DND-41 (cell line): ENCODE measurements at regions not wholly inside any gene's neighbourhood (a gene's known extent, or its start where the extent isn't known, plus 50 kb on each side); places are given as distances from the start of the nearest gene placed in this dataset.
"Not testable (repeated sequence)": the region's sequence is repeated elsewhere in the genome, so short reads cannot be mapped to it uniquely, and the experiment has no call there.

ENCODE experiments used
- ATAC-seq: fragments of 200-7000 bp; cut with Tn5 transposase; 3 replicates; pipeline ENCODE4 v1.9.1; 2021; ENCODE audit warnings: low read depth; ENCODE audit not compliant: insufficient read depth
- DNase-seq: peaks from one replicate; pipeline ENCODE4 v3.0.0-alpha.2; 2020
- H2AFZ ChIP-seq: 2 replicates; pipeline ENCODE4 v1.6.0; 2012; ENCODE audit warnings: low read depth, low read length
- H3K27ac ChIP-seq: 2 replicates; pipeline ENCODE4 v1.5.1; 2012; ENCODE audit warnings: low read length, inconsistent platforms
- H3K27me3 ChIP-seq: fragments of 200-600 bp; sonication (generic); 2 replicates; pipeline ENCODE4 v1.6.0; 2012; ENCODE audit warnings: low read length, mild to moderate bottlenecking, inconsistent platforms; ENCODE audit not compliant: insufficient read depth, poor library complexity
- H3K36me3 ChIP-seq: 2 replicates; pipeline ENCODE4 v1.5.1; 2012; ENCODE audit warnings: low read length, inconsistent platforms; ENCODE audit not compliant: insufficient read depth
- H3K4me1 ChIP-seq: 2 replicates; pipeline ENCODE4 v1.5.1; 2012; ENCODE audit warnings: mild to moderate bottlenecking, low read length; ENCODE audit not compliant: insufficient read depth
- H3K4me2 ChIP-seq: 2 replicates; pipeline ENCODE4 v1.6.0; 2012; ENCODE audit warnings: mild to moderate bottlenecking, moderate library complexity, low read length, inconsistent platforms; ENCODE audit not compliant: insufficient read depth
- H3K4me3 ChIP-seq, 2 experiments: fragments of 200-600 bp in 1 of 2; shearing (Covaris generic) in 1 of 2; 2 replicates each; pipeline ENCODE4 v1.5.1; 2012 to 2016; ENCODE audit warnings: inconsistent platforms in 2 of 2, low read length in 2 of 2, mild to moderate bottlenecking in 2 of 2, low read depth in 1 of 2, moderate library complexity in 1 of 2
- H3K79me2 ChIP-seq: 2 replicates; pipeline ENCODE4 v1.6.0; 2012; ENCODE audit warnings: low read length, inconsistent platforms; ENCODE audit not compliant: insufficient read depth
- H3K9ac ChIP-seq: 2 replicates; pipeline ENCODE4 v1.6.0; 2012; ENCODE audit warnings: low read depth, mild to moderate bottlenecking, inconsistent platforms, low read length, moderate library complexity
- H3K9me3 ChIP-seq: 2 replicates; pipeline ENCODE4 v1.5.1; 2012; ENCODE audit warnings: low read length, moderate library complexity, mild to moderate bottlenecking, inconsistent platforms; ENCODE audit not compliant: insufficient read depth, severe bottlenecking
- H4K20me1 ChIP-seq: 2 replicates; pipeline ENCODE4 v1.6.0; 2012; ENCODE audit warnings: low read length; ENCODE audit not compliant: insufficient read depth
- CTCF ChIP-seq: IDR thresholded peaks from 2 replicates; pipeline ENCODE4 v1.5.1; 2012; ENCODE audit warnings: borderline replicate concordance, low read length, moderate library complexity, mild to moderate bottlenecking; ENCODE audit not compliant: poor library complexity, severe bottlenecking; ENCODE audit errors: extremely low read depth
- EZH2 ChIP-seq: IDR thresholded peaks from 3 replicates; pipeline ENCODE4 v1.6.1; 2012; ENCODE audit warnings: borderline replicate concordance, low read depth, mild to moderate bottlenecking, moderate library complexity, low read length, inconsistent platforms; ENCODE audit not compliant: severe bottlenecking

- Histone ChIP-seq H3K36me3 (no peaks in the 10 kb centered on the region), H3K27ac (no peak overlapping the region), H3K4me2 (no peak overlapping the region), H3K9ac (no peak overlapping the region), H3K4me3 (no peak overlapping the region), H3K9me3 (no peaks in the 10 kb centered on the region), H3K4me1 (no peaks in the 10 kb centered on the region), H3K27me3 (no peaks in the 10 kb centered on the region), H3K79me2 (no peaks in the 10 kb centered on the region), H4K20me1 (no peaks in the 10 kb centered on the region), H2AFZ (no peak overlapping the region)
- ATAC-seq (no peak), DNase-seq (no peak)
- no peak for TF ChIP-seq CTCF
- TF ChIP-seq EZH2, result no peak
Measured at GRCh38 chr11:91066456-91067047, 843.7 kb upstream of the CHORDC1 start.

GRCh38 chr11:91063399-91063798 is 840.5 kb upstream of the CHORDC1 start:
- not testable (repeated sequence) for H3K4me2 ChIP-seq, H3K27ac ChIP-seq, H3K79me2 ChIP-seq, H3K9me3 ChIP-seq, ATAC-seq, H3K27me3 ChIP-seq, H3K36me3 ChIP-seq, H3K4me1 ChIP-seq, H3K9ac ChIP-seq, H3K4me3 ChIP-seq, H2AFZ ChIP-seq, H4K20me1 ChIP-seq, DNase-seq

GRCh38 chr11:91047882-91048281 is 825.0 kb upstream of the CHORDC1 start:
- DNase-seq (no peak), ATAC-seq (no peak)
- no peaks in the 10 kb centered on the region for H3K9me3 ChIP-seq
- H3K27me3 ChIP-seq, result no peaks in the 10 kb centered on the region
- H3K4me3 ChIP-seq, result no peak overlapping the region
- H3K4me2 ChIP-seq, result no peak overlapping the region
- no peaks in the 10 kb centered on the region for H3K4me1 ChIP-seq
- H4K20me1 ChIP-seq, result no peaks in the 10 kb centered on the region
- H3K36me3 ChIP-seq, result no peaks in the 10 kb centered on the region
- H2AFZ ChIP-seq, result no peak overlapping the region
- no peak overlapping the region for H3K9ac ChIP-seq
- no peak overlapping the region for H3K27ac ChIP-seq
- H3K79me2 ChIP-seq, result no peaks in the 10 kb centered on the region
- TF ChIP-seq CTCF (no peak), EZH2 (no peak)

DNA sequence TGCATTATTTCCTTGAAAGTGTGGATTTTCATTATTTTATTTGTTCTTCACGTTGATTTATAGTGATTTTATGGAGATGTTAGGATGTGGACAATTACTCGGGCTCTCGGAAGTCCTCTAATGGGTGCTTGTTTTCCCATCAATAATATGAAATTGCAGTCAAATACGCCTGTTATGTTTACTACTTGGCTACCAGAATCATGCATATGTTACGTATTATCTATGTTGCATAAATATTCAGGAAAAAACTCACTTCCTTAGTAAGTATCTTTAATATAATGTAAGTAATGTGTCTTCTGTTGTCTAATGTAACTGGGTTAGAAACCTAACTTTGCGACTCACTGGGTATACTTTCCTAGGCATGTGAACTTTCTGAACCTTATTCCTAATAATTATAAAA is 823.4 kb upstream of the CHORDC1 start:
- Histone ChIP-seq H3K4me2 (no peak overlapping the region), H3K79me2 (no peaks in the 10 kb centered on the region), H4K20me1 (no peaks in the 10 kb centered on the region), H3K36me3 (no peaks in the 10 kb centered on the region), H3K27me3 (no peaks in the 10 kb centered on the region), H3K4me3 (no peak overlapping the region), H3K27ac (no peak overlapping the region), H3K9ac (no peak overlapping the region), H3K9me3 (no peaks in the 10 kb centered on the region), H3K4me1 (no peaks in the 10 kb centered on the region), H2AFZ (no peak overlapping the region)
- no peak for ATAC-seq
- TF ChIP-seq CTCF (no peak), EZH2 (no peak)
- DNase-seq, result no peak
